Testis (tissue), 2 donors: ENCODE measurements at regions not wholly inside any gene's neighbourhood (a gene's known extent, or its start where the extent isn't known, plus 50 kb on each side); places are given as distances from the start of the nearest gene placed in this dataset.

Experiments
- DNase-seq: peaks from one replicate; pipeline ENCODE4 v3.0.0-alpha.2; 2019
- H3K27ac ChIP-seq, 2 donors: fragments of 200-600 bp; sonication (generic); one replicate each; pipeline ENCODE4 v1.5.1; 2019
- H3K27me3 ChIP-seq: fragments of 200-600 bp; sonication (generic); one replicate; pipeline ENCODE4 v1.5.1; 2019
- H3K36me3 ChIP-seq: fragments of 200-600 bp; sonication (generic); one replicate; pipeline ENCODE4 v1.5.1; 2017; ENCODE audit warnings: low read depth; ENCODE audit errors: missing control alignments
- H3K4me1 ChIP-seq: fragments of 200-600 bp; sonication (generic); one replicate; pipeline ENCODE4 v1.5.1; 2019
- H3K4me3 ChIP-seq, 2 donors: fragments of 200-600 bp; sonication (generic); one replicate each; pipeline ENCODE4 v1.5.1; 2017 to 2019
- H3K9me3 ChIP-seq: fragments of 200-600 bp; sonication (generic); one replicate; pipeline ENCODE4 v1.5.1; 2017
- CTCF ChIP-seq, 3 experiments: fragments of 450-650 bp in 2 of 3; fragments of 200-600 bp in 1 of 3; sonication (generic) in 1 of 3; IDR thresholded peaks; one replicate each; pipeline ENCODE4 v1.5.1; 2016 to 2019; ENCODE audit warnings: antibody characterized with exemption in 3 of 3, mild to moderate bottlenecking in 2 of 3, moderate library complexity in 1 of 3
- POLR2A ChIP-seq: fragments of 450-650 bp; IDR thresholded peaks from one replicate; pipeline ENCODE4 v1.6.1; 2017; ENCODE audit warnings: antibody characterized with exemption, mild to moderate bottlenecking, moderate library complexity
- WGBS, 2 donors: methylation state at CpG; one replicate each; pipeline ENCODE4 v1.1.5; 2018; 5-methylcytosine and 5-hydroxymethylcytosine counted together
- intact Hi-C: fragments of 100-400 bp; cut with DNase I; formaldehyde crosslinking; loops from one replicate; pipeline ENCODE4 v1.15.1; 2023; ENCODE audit warnings: low total_unique reads

GRCh38 chrY:19573646-19574045 lies 170.9 kb downstream of the KDM5D start:
- no peaks in the 10 kb centered on the region for H3K9me3 ChIP-seq
- H3K27ac ChIP-seq, result no peak overlapping the region
- TF ChIP-seq POLR2A, result no peak
- no peak for TF ChIP-seq CTCF (IDR thresholded peaks at IDR 0.05)
- no peaks in the 10 kb centered on the region for H3K4me1 ChIP-seq
- WGBS, 2 donors, result 66 to 84% methylated on average over 2 of the region's 2 CpGs
- intact Hi-C loops, result no loop called here
- H3K4me3 ChIP-seq, result no peak overlapping the region
- H3K27me3 ChIP-seq, result no peaks in the 10 kb centered on the region
- no peak for DNase-seq
- H3K36me3 ChIP-seq, result no peaks in the 10 kb centered on the region

DNA sequence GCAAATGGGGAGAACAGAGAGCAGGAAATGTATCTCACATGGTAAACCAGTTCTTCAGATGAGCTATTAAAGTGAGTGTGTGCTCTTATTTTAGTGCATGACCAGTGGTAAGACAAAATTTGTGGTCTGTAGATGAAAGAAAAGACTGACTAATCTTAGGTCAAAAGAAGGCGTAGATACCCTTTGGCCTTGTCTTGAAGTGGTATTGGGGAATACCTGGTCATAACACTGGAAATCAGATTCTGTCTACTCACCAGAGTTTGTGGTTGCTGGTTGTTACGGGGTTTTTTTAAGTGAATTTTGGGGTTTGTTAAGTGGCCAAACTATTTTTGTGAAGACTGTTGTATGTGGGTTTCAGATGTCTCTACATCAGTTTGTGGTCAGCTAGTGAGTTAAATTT lies 173.5 kb downstream of the KDM5D start:
- no peaks in the 10 kb centered on the region for H3K27me3 ChIP-seq
- no peaks in the 10 kb centered on the region for H3K9me3 ChIP-seq
- 97% methylated on average over 2 of the region's 2 CpGs; no CpG with 5 or more reads in 1 of the 2 donors for WGBS, 2 donors
- H3K27ac ChIP-seq, result no peak overlapping the region
- TF ChIP-seq POLR2A, result no peak
- TF ChIP-seq CTCF (IDR thresholded peaks at IDR 0.05), result no peak
- no peak overlapping the region for H3K4me3 ChIP-seq
- intact Hi-C loops, result no loop called here
- DNase-seq, result no peak
- H3K36me3 ChIP-seq, result no peaks in the 10 kb centered on the region
- no peaks in the 10 kb centered on the region for H3K4me1 ChIP-seq

- 0 to 1% methylated on average over 14 of the region's 14 CpGs for WGBS, 2 donors
- Histone ChIP-seq H3K4me1 (no peaks in the 10 kb centered on the region), H3K9me3 (no peaks in the 10 kb centered on the region), H3K36me3 (no peaks in the 10 kb centered on the region), H3K27me3 (no peaks in the 10 kb centered on the region), H3K27ac (peak overlapping the region; percentile 63 to 69), H3K4me3 (peak overlapping the region; percentile 65 to 73)
- intact Hi-C loops, result no loop called here
- TF ChIP-seq CTCF (IDR thresholded peaks at IDR 0.05), result no peak
- no peak for TF ChIP-seq POLR2A
- peak; percentile 25 for DNase-seq
Measured at GRCh38 chrY:19567943-19568342, 176.6 kb downstream of the KDM5D start.

- Histone ChIP-seq H3K27ac (peak overlapping the region; percentile 63 to 69), H3K4me3 (peak overlapping the region; percentile 65 to 73), H3K36me3 (no peaks in the 10 kb centered on the region), H3K4me1 (no peaks in the 10 kb centered on the region), H3K27me3 (no peaks in the 10 kb centered on the region), H3K9me3 (no peaks in the 10 kb centered on the region)
- intact Hi-C loops, result no loop called here
- WGBS, 2 donors, result 0% methylated on average over 3 to 51 of the region's 53 CpGs
- TF ChIP-seq CTCF (IDR thresholded peaks at IDR 0.05) (no peak), POLR2A (no peak)
- peak; percentile 93 for DNase-seq
Measured at GRCh38 chrY:19567051-19567921, 177.2 kb downstream of the KDM5D start.

- H3K4me3 ChIP-seq, result no peak overlapping the region
- 85 to 86% methylated on average over 4 of the region's 4 CpGs for WGBS, 2 donors
- intact Hi-C loops, result no loop called here
Measured at GRCh38 chrY:19559161-19559560, 185.4 kb downstream of the KDM5D start.

More at GRCh38 chrY:19559161-19559560, 185.4 kb downstream of the KDM5D start:
- TF ChIP-seq CTCF (IDR thresholded peaks at IDR 0.05) (no peak), POLR2A (no peak)
- no peak overlapping the region for H3K27ac ChIP-seq
- no peaks in the 10 kb centered on the region for H3K36me3 ChIP-seq
- H3K4me1 ChIP-seq, result no peaks in the 10 kb centered on the region
- no peaks in the 10 kb centered on the region for H3K9me3 ChIP-seq
- no peak for DNase-seq
- no peaks in the 10 kb centered on the region for H3K27me3 ChIP-seq
